ENCODE measurements at regions not wholly inside any gene's neighbourhood (a gene's known extent, or its start where the extent isn't known, plus 50 kb on each side); places are given as distances from the start of the nearest gene placed in this dataset.

DNA sequence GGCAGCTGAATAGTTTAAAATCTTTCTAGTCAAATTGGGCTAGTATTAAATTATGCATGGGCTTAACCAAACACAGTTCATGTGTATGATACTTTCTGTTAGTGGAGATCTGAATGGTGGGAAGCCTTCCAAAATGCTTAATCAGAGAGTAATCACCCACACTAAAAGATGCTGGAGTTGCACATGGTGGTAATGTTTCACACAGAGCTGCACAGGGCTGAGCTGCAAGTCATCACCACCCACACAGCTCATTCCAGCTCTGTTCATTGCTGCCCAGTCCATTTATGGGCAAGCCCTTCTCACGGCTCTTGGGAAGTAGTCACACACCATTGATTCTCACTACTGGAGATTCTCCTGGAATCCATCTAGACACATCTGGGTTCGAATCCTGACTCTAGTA is 351.5 kb upstream of the KCNN2 start:
- TF ChIP-seq, protein P1, sequence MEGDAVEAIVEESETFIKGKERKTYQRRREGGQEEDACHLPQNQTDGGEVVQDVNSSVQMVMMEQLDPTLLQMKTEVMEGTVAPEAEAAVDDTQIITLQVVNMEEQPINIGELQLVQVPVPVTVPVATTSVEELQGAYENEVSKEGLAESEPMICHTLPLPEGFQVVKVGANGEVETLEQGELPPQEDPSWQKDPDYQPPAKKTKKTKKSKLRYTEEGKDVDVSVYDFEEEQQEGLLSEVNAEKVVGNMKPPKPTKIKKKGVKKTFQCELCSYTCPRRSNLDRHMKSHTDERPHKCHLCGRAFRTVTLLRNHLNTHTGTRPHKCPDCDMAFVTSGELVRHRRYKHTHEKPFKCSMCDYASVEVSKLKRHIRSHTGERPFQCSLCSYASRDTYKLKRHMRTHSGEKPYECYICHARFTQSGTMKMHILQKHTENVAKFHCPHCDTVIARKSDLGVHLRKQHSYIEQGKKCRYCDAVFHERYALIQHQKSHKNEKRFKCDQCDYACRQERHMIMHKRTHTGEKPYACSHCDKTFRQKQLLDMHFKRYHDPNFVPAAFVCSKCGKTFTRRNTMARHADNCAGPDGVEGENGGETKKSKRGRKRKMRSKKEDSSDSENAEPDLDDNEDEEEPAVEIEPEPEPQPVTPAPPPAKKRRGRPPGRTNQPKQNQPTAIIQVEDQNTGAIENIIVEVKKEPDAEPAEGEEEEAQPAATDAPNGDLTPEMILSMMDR (IDR thresholded peaks at IDR 0.05): no peak
- no peak for TF ChIP-seq ZFX (IDR thresholded peaks at IDR 0.05; ENCODE audit: borderline replicate concordance)
